ENCODE measurements at regions not wholly inside any gene's neighbourhood (a gene's known extent, or its start where the extent isn't known, plus 50 kb on each side); places are given as distances from the start of the nearest gene placed in this dataset.

DNA sequence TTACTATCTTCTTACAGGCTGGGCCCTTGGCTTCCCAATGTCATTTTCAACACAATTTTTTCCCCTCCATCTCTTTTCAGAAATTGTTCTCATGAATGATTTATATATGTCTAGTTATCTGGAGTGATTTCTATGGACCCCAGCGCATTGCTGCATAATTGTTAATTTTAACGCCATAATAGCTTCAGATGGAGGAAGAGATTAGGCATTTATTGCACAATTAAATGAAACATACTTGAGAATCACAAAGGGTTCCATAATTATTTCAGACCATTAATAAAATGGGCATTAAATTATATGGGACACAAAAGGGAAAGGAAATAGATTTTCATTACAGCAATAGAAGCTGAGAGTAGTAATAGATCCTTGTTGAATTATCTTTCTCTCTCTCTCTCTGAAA, 70.3 kb upstream of the SOX14 start:
- TF ChIP-seq, protein P1, sequence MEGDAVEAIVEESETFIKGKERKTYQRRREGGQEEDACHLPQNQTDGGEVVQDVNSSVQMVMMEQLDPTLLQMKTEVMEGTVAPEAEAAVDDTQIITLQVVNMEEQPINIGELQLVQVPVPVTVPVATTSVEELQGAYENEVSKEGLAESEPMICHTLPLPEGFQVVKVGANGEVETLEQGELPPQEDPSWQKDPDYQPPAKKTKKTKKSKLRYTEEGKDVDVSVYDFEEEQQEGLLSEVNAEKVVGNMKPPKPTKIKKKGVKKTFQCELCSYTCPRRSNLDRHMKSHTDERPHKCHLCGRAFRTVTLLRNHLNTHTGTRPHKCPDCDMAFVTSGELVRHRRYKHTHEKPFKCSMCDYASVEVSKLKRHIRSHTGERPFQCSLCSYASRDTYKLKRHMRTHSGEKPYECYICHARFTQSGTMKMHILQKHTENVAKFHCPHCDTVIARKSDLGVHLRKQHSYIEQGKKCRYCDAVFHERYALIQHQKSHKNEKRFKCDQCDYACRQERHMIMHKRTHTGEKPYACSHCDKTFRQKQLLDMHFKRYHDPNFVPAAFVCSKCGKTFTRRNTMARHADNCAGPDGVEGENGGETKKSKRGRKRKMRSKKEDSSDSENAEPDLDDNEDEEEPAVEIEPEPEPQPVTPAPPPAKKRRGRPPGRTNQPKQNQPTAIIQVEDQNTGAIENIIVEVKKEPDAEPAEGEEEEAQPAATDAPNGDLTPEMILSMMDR (conservative IDR thresholded peaks at IDR 0.05; ENCODE audit: low read depth, low read length) = no peak
- TF ChIP-seq EZH2 (IDR thresholded peaks at IDR 0.05; ENCODE audit: borderline replicate concordance, low read depth, low read length, poor library complexity, severe bottlenecking) = no peak

Data from A673 (cell line).